Left lung (tissue), 4 donors: ENCODE measurements at regions not wholly inside any gene's neighbourhood (a gene's known extent, or its start where the extent isn't known, plus 50 kb on each side); places are given as distances from the start of the nearest gene placed in this dataset.
A peak's percentile ranks its signal among the peaks of the same experiment; 100 is the strongest.

Experiments
- ATAC-seq: fragments of 200-7000 bp; cut with Tn5 transposase; one replicate; pipeline ENCODE4 v1.9.1; 2020; ENCODE audit warnings: moderate library complexity
- DNase-seq, 4 donors: peaks; one replicate each; pipeline ENCODE4 v3.0.0-alpha.2; 2013 to 2020
- H3K27ac ChIP-seq, 2 donors: fragments of 200-600 bp; sonication (generic) in 1 of 2; one replicate each; pipeline versions ENCODE4 v1.5.0 to v1.8.0; 2020 to 2021
- H3K27me3 ChIP-seq, 2 donors: fragments of 200-600 bp; sonication (generic) in 1 of 2; one replicate each; pipeline versions ENCODE4 v1.5.0 to v1.8.0; 2020 to 2021
- H3K36me3 ChIP-seq, 2 donors: fragments of 200-600 bp; sonication (generic) in 1 of 2; one replicate each; pipeline versions ENCODE4 v1.5.0 to v1.8.0; 2020 to 2021
- H3K4me1 ChIP-seq, 2 donors: fragments of 200-600 bp; one replicate each; pipeline ENCODE4 v1.8.0; 2021
- H3K4me3 ChIP-seq, 2 donors: fragments of 200-600 bp; sonication (generic) in 1 of 2; one replicate each; pipeline versions ENCODE4 v1.5.0 to v1.8.0; 2020 to 2021; ENCODE audit warnings: mild to moderate bottlenecking in 1 of 2
- H3K9me3 ChIP-seq, 2 donors: fragments of 200-600 bp; sonication (generic) in 1 of 2; one replicate each; pipeline versions ENCODE4 v1.5.0 to v1.8.0; 2020 to 2021
- CTCF ChIP-seq, 2 donors: fragments of 200-600 bp; sonication (generic) in 1 of 2; IDR thresholded peaks; one replicate each; pipeline versions ENCODE4 v1.5.0 to v1.8.0; 2021; ENCODE audit warnings: antibody characterized with exemption in 2 of 2
- intact Hi-C, 2 donors: fragments of 100-400 bp; cut with DNase I; formaldehyde crosslinking; loops; one replicate each; pipeline versions ENCODE4 v1.11.2 to v1.14.2; 2022
- donor health status: DM: no; HTN: yes; CAD: no.
- donor health status: DM: no; HTN: no; CAD: no.

GRCh38 chr1:232876506-232877364, 71.5 kb downstream of the MAP10 start:
- no peak for TF ChIP-seq CTCF (IDR thresholded peaks at IDR 0.05)
- no peak for ATAC-seq
- intact Hi-C loops, result no loop called here
- H3K27me3 ChIP-seq, result no peaks in the 10 kb centered on the region
- no peak overlapping the region for H3K27ac ChIP-seq
- DNase-seq, result no peak
- H3K9me3 ChIP-seq, result no peaks in the 10 kb centered on the region
- no peak overlapping the region for H3K4me3 ChIP-seq
- H3K36me3 ChIP-seq, result no peaks in the 10 kb centered on the region
- H3K4me1 ChIP-seq, result no peaks in the 10 kb centered on the region

- DNase-seq (no peak), ATAC-seq (no peak)
- no peak for TF ChIP-seq CTCF (IDR thresholded peaks at IDR 0.05)
- no peak overlapping the region for H3K4me3 ChIP-seq
- H3K27me3 ChIP-seq, result no peaks in the 10 kb centered on the region
- H3K4me1 ChIP-seq, result no peaks in the 10 kb centered on the region
- no peaks in the 10 kb centered on the region for H3K36me3 ChIP-seq
- no peaks in the 10 kb centered on the region for H3K9me3 ChIP-seq
- H3K27ac ChIP-seq, result no peak overlapping the region
- intact Hi-C loops, result no loop called here
Observed at GRCh38 chr1:232877365-232878028, 72.3 kb downstream of the MAP10 start.

- no peak for TF ChIP-seq CTCF (IDR thresholded peaks at IDR 0.05)
- H3K36me3 ChIP-seq, result no peaks in the 10 kb centered on the region
Observed at GRCh38 chr1:232878086-232878485, 72.3 kb upstream of the NTPCR start.

GRCh38 chr1:232880354-232880753, 70.1 kb upstream of the NTPCR start:
- Histone ChIP-seq H3K27ac (no peak overlapping the region), H3K9me3 (no peaks in the 10 kb centered on the region), H3K27me3 (no peaks in the 10 kb centered on the region), H3K4me3 (no peak overlapping the region), H3K36me3 (no peaks in the 10 kb centered on the region), H3K4me1 (no peaks in the 10 kb centered on the region)
- ATAC-seq (peak; percentile 52), DNase-seq (peak in 1 of 4 donors; percentile 21)
- intact Hi-C loops, result no loop called here
- TF ChIP-seq CTCF (IDR thresholded peaks at IDR 0.05), result no peak

More at GRCh38 chr1:232878086-232878485, 72.3 kb upstream of the NTPCR start:
- H3K27ac ChIP-seq, result no peak overlapping the region
- ATAC-seq (no peak), DNase-seq (no peak)
- no peak overlapping the region for H3K4me3 ChIP-seq
- intact Hi-C loops, result no loop called here
- H3K9me3 ChIP-seq, result no peaks in the 10 kb centered on the region
- H3K4me1 ChIP-seq, result no peaks in the 10 kb centered on the region
- H3K27me3 ChIP-seq, result no peaks in the 10 kb centered on the region

- ATAC-seq (no peak), DNase-seq (no peak)
- no peaks in the 10 kb centered on the region for H3K27me3 ChIP-seq
- no peak for TF ChIP-seq CTCF (IDR thresholded peaks at IDR 0.05)
- H3K36me3 ChIP-seq, result no peaks in the 10 kb centered on the region
- no peaks in the 10 kb centered on the region for H3K9me3 ChIP-seq
- intact Hi-C loops, result no loop called here
- H3K4me3 ChIP-seq, result no peak overlapping the region
- no peak overlapping the region for H3K27ac ChIP-seq
- no peaks in the 10 kb centered on the region for H3K4me1 ChIP-seq
Observed at GRCh38 chr1:232883992-232884661, 66.3 kb upstream of the NTPCR start.
